CD14-positive monocyte (primary cell): ENCODE measurements at regions not wholly inside any gene's neighbourhood (a gene's known extent, or its start where the extent isn't known, plus 50 kb on each side); places are given as distances from the start of the nearest gene placed in this dataset.

Experiments used
- DNase-seq, 3 donors: peaks; one replicate each; pipeline ENCODE4 v3.0.0-alpha.2; 2011 to 2022
- H2AFZ ChIP-seq: 2 replicates; pipeline ENCODE4 v1.6.0; 2012; ENCODE audit warnings: mild to moderate bottlenecking, low read depth, low read length, inconsistent platforms; ENCODE audit not compliant: insufficient read depth, poor library complexity, severe bottlenecking
- H3K27ac ChIP-seq, 2 donors: 1 replicate in 1 of 2; 2 replicates in 1 of 2; pipeline ENCODE4 v1.5.1; 2012 to 2013; ENCODE audit warnings: low read length in 2 of 2, control low read depth in 1 of 2, inconsistent platforms in 1 of 2, low read depth in 1 of 2, mild to moderate bottlenecking in 1 of 2
- H3K27me3 ChIP-seq, 2 donors: one replicate each; pipeline versions ENCODE4 v1.6.0 to v1.6.1; 2011 to 2013; ENCODE audit warnings: low read length in 2 of 2; ENCODE audit not compliant: control insufficient read depth in 2 of 2, insufficient read depth in 2 of 2
- H3K36me3 ChIP-seq, 2 donors: replicated peaks in 1 of 2; 1 replicate in 1 of 2; 2 replicates in 1 of 2; pipeline versions ENCODE4 v1.5.1 to v1.6.1; 2012 to 2013; ENCODE audit warnings: low read length in 2 of 2, control low read depth in 1 of 2, inconsistent platforms in 1 of 2, mild to moderate bottlenecking in 1 of 2; ENCODE audit not compliant: insufficient read depth in 2 of 2, control insufficient read depth in 1 of 2
- H3K4me1 ChIP-seq, 2 donors: 1 replicate in 1 of 2; 2 replicates in 1 of 2; pipeline versions ENCODE4 v1.5.1 to v1.6.1; 2012 to 2013; ENCODE audit warnings: low read length in 2 of 2, control low read depth in 1 of 2, inconsistent platforms in 1 of 2, mild to moderate bottlenecking in 1 of 2, moderate library complexity in 1 of 2; ENCODE audit not compliant: insufficient read depth in 2 of 2, control insufficient read depth in 1 of 2
- H3K4me2 ChIP-seq: replicated peaks from 2 replicates; pipeline ENCODE3; 2012; ENCODE audit warnings: low read length, moderate library complexity, mild to moderate bottlenecking; ENCODE audit not compliant: poor library complexity, severe bottlenecking; ENCODE audit errors: extremely low read depth
- H3K4me3 ChIP-seq, 3 experiments: fragments of 200-600 bp in 1 of 3; sonication (generic) in 1 of 3; replicated peaks in 1 of 3; 1 replicate in 2 of 3; 2 replicates in 1 of 3; pipeline ENCODE4 v1.5.1; 2011 to 2013; ENCODE audit warnings: low read length in 3 of 3, mild to moderate bottlenecking in 3 of 3, control low read depth in 2 of 3, low read depth in 2 of 3, inconsistent platforms in 1 of 3, moderate library complexity in 1 of 3
- H3K79me2 ChIP-seq: 2 replicates; pipeline ENCODE4 v1.6.0; 2012; ENCODE audit warnings: mild to moderate bottlenecking, control low read depth, inconsistent platforms, low read length, moderate library complexity; ENCODE audit not compliant: insufficient read depth
- H3K9ac ChIP-seq: 2 replicates; pipeline ENCODE4 v1.6.0; 2017; ENCODE audit warnings: low read length, mild to moderate bottlenecking; ENCODE audit not compliant: insufficient read depth, poor library complexity, severe bottlenecking
- H3K9me3 ChIP-seq, 2 donors: replicated peaks in 1 of 2; 1 replicate in 1 of 2; 2 replicates in 1 of 2; pipeline versions ENCODE4 v1.5.1 to v1.6.1; 2012 to 2013; ENCODE audit warnings: low read length in 2 of 2, control low read depth in 1 of 2; ENCODE audit not compliant: control insufficient read depth in 1 of 2, insufficient read depth in 1 of 2
- H4K20me1 ChIP-seq: 2 replicates; pipeline ENCODE4 v1.6.0; 2012; ENCODE audit warnings: mild to moderate bottlenecking, low read length, control low read depth, moderate library complexity; ENCODE audit not compliant: insufficient read depth
- H3K27ac Mint-ChIP-seq, 7 donors: one replicate each; pipeline ENCODE4 v1.8.0; 2020; ENCODE audit warnings: mild to moderate bottlenecking in 7 of 7, mixed read lengths in 7 of 7, moderate library complexity in 6 of 7, inconsistent platforms in 2 of 7
- H3K27me3 Mint-ChIP-seq, 3 donors: one replicate each; pipeline ENCODE4 v1.8.0; 2021 to 2022; ENCODE audit warnings: low read depth in 3 of 3, mild to moderate bottlenecking in 3 of 3, mixed read lengths in 3 of 3, moderate library complexity in 3 of 3, inconsistent platforms in 1 of 3
- H3K36me3 Mint-ChIP-seq, 2 donors: one replicate each; pipeline ENCODE4 v1.8.0; 2020; ENCODE audit warnings: mixed read lengths in 2 of 2, inconsistent platforms in 1 of 2, mild to moderate bottlenecking in 1 of 2
- H3K4me1 Mint-ChIP-seq: one replicate; pipeline ENCODE4 v1.8.0; 2020; ENCODE audit warnings: mild to moderate bottlenecking, mixed read lengths
- H3K4me3 Mint-ChIP-seq, 2 donors: one replicate each; pipeline ENCODE4 v1.8.0; 2020; ENCODE audit warnings: mild to moderate bottlenecking in 2 of 2, mixed read lengths in 2 of 2, moderate library complexity in 1 of 2
- H3K9me3 Mint-ChIP-seq, 7 donors: one replicate each; pipeline ENCODE4 v1.8.0; 2020 to 2022; ENCODE audit warnings: mixed read lengths in 7 of 7, mild to moderate bottlenecking in 6 of 7, moderate library complexity in 6 of 7, inconsistent platforms in 2 of 7
- CTCF ChIP-seq: fragments of 200-600 bp; IDR thresholded peaks from one replicate; pipeline ENCODE4 v1.8.0; 2022; ENCODE audit warnings: antibody characterized with exemption, mild to moderate bottlenecking
- WGBS: methylation state at CpG from one replicate; pipeline ENCODE4 v1.1.5; 2013; ENCODE audit warnings: missing lambda C conversion rate; ENCODE audit not compliant: insufficient coverage; 5-methylcytosine and 5-hydroxymethylcytosine counted together
- intact Hi-C, 2 donors: fragments of 100-400 bp; cut with micrococcal nuclease; formaldehyde crosslinking; loops; one replicate each; pipeline versions ENCODE4 v1.15.0 to v1.15.1; 2023

GRCh38 chrX:131818297-131818936, 204.7 kb upstream of the STK26 start:
- no peaks in the 10 kb centered on the region for H3K79me2 ChIP-seq
- H3K27ac Mint-ChIP-seq: peak overlapping the region; percentile 61 to 89 (median 75)
- no peak for TF ChIP-seq CTCF
- intact Hi-C loops: no loop called here
- peak overlapping the region in 1 of 3 experiments; percentile 38 for H3K4me3 ChIP-seq
- WGBS: no CpG with 5 or more reads among the region's 5 CpGs
- H4K20me1 ChIP-seq: no peaks in the 10 kb centered on the region
- no peaks in the 10 kb centered on the region for H3K36me3 Mint-ChIP-seq
- DNase-seq: peak; percentile 49 to 50 (median 49)
- H3K36me3 ChIP-seq: no peaks in the 10 kb centered on the region
- H3K9me3 ChIP-seq: no peaks in the 10 kb centered on the region
- H3K4me2 ChIP-seq: peak overlapping the region; percentile 55
- H3K4me1 Mint-ChIP-seq: peaks cover 26% of the 10 kb centered on the region
- peaks cover 0 to 3% (median 0%) of the 10 kb centered on the region in 3 donors for H3K27me3 Mint-ChIP-seq
- no peaks in the 10 kb centered on the region for H3K27me3 ChIP-seq
- H2AFZ ChIP-seq: no peak overlapping the region
- peak overlapping the region in 1 of 2 donors; percentile 21 for H3K27ac ChIP-seq
- H3K9ac ChIP-seq: no peak overlapping the region
- peak overlapping the region in 1 of 2 donors; percentile 12 for H3K4me3 Mint-ChIP-seq
- H3K9me3 Mint-ChIP-seq: no peaks in the 10 kb centered on the region
- peaks cover 22 to 44% of the 10 kb centered on the region in 2 donors for H3K4me1 ChIP-seq

- no peaks in the 10 kb centered on the region for H3K36me3 ChIP-seq
- peaks cover 0 to 12% (median 0%) of the 10 kb centered on the region in 3 donors for H3K27me3 Mint-ChIP-seq
- H4K20me1 ChIP-seq: no peaks in the 10 kb centered on the region
- H3K27me3 ChIP-seq: peaks cover 0 to 15% of the 10 kb centered on the region in 2 donors
- intact Hi-C loops: no loop called here
- no peaks in the 10 kb centered on the region for H3K36me3 Mint-ChIP-seq
- TF ChIP-seq CTCF: no peak
- H3K4me1 ChIP-seq: peaks cover 16 to 32% of the 10 kb centered on the region in 2 donors
- DNase-seq: peak in 1 of 3 donors; percentile 88
- H3K4me3 ChIP-seq: peak overlapping the region in 2 of 3 experiments; percentile 41 to 79
- peak overlapping the region; percentile 58 for H3K9ac ChIP-seq
- no peaks in the 10 kb centered on the region for H3K79me2 ChIP-seq
- no peaks in the 10 kb centered on the region for H3K9me3 ChIP-seq
- peak overlapping the region in 1 of 2 donors; percentile 80 for H3K27ac ChIP-seq
- H3K4me1 Mint-ChIP-seq: peaks cover 19% of the 10 kb centered on the region
- 98% methylated on average over 8 of the region's 22 CpGs for WGBS
- no peak overlapping the region for H3K4me3 Mint-ChIP-seq
- H3K4me2 ChIP-seq: peak overlapping the region; percentile 75
- H3K27ac Mint-ChIP-seq: peak overlapping the region in 6 of 7 donors; percentile 42 to 98 (median 94)
- H3K9me3 Mint-ChIP-seq: no peaks in the 10 kb centered on the region
- H2AFZ ChIP-seq: peak overlapping the region; percentile 66
Measured at GRCh38 chrX:131821945-131822622, 201.0 kb upstream of the STK26 start.
